ENCODE measurements at regions not wholly inside any gene's neighbourhood (a gene's known extent, or its start where the extent isn't known, plus 50 kb on each side); places are given as distances from the start of the nearest gene placed in this dataset.

DNA sequence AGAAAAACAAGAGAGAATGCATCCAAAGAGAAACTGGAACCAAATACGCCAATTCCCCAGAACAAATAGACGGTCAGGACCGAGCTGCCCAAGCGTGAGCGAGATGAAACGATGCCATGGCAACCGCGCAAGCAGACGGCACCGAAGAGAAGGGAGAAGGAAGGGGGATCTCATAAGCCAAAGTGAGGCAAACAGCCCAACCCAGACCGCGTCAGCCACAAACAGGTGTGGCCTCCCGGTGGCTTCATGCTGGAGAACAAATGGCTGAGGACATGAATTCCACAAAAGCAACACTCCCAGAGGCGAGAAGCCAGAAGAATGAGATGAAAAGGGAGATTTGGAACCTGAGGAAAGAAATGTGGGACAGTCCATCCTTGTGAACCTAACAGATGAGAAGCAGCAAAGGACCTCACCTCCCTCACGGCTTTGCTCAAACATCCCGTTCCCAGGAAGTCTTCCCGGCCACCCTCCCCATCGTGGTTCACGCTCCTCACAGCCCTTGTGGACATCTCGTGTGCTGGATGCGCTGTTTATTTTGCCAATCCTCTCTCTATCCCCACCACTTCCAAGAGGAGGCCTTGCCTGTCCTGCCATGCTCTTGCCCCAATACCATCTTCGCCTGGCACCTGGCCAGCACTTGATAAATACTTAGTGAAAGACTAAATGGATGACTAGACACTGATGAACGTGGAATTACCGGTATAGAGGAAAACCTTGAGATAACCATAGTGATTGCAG, 89.1 kb upstream of the RTL6 start:
- TF ChIP-seq, protein P1, sequence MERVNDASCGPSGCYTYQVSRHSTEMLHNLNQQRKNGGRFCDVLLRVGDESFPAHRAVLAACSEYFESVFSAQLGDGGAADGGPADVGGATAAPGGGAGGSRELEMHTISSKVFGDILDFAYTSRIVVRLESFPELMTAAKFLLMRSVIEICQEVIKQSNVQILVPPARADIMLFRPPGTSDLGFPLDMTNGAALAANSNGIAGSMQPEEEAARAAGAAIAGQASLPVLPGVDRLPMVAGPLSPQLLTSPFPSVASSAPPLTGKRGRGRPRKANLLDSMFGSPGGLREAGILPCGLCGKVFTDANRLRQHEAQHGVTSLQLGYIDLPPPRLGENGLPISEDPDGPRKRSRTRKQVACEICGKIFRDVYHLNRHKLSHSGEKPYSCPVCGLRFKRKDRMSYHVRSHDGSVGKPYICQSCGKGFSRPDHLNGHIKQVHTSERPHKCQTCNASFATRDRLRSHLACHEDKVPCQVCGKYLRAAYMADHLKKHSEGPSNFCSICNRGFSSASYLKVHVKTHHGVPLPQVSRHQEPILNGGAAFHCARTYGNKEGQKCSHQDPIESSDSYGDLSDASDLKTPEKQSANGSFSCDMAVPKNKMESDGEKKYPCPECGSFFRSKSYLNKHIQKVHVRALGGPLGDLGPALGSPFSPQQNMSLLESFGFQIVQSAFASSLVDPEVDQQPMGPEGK (CRISPR knock-in tag; IDR thresholded peaks at IDR 0.05; ENCODE audit: borderline replicate concordance): no peak
- TF ChIP-seq ZFP30 (CRISPR knock-in tag; IDR thresholded peaks at IDR 0.05): peak; percentile 65; the same call in 1 of the 2 replicates
- TF ChIP-seq, protein P2, sequence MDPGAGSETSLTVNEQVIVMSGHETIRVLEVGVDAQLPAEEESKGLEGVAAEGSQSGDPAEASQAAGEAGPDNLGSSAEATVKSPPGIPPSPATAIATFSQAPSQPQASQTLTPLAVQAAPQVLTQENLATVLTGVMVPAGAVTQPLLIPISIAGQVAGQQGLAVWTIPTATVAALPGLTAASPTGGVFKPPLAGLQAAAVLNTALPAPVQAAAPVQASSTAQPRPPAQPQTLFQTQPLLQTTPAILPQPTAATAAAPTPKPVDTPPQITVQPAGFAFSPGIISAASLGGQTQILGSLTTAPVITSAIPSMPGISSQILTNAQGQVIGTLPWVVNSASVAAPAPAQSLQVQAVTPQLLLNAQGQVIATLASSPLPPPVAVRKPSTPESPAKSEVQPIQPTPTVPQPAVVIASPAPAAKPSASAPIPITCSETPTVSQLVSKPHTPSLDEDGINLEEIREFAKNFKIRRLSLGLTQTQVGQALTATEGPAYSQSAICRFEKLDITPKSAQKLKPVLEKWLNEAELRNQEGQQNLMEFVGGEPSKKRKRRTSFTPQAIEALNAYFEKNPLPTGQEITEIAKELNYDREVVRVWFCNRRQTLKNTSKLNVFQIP (CRISPR knock-in tag; IDR thresholded peaks at IDR 0.05; ENCODE audit: borderline replicate concordance, low read depth): no peak
- ATAC-seq: no peak

DNA sequence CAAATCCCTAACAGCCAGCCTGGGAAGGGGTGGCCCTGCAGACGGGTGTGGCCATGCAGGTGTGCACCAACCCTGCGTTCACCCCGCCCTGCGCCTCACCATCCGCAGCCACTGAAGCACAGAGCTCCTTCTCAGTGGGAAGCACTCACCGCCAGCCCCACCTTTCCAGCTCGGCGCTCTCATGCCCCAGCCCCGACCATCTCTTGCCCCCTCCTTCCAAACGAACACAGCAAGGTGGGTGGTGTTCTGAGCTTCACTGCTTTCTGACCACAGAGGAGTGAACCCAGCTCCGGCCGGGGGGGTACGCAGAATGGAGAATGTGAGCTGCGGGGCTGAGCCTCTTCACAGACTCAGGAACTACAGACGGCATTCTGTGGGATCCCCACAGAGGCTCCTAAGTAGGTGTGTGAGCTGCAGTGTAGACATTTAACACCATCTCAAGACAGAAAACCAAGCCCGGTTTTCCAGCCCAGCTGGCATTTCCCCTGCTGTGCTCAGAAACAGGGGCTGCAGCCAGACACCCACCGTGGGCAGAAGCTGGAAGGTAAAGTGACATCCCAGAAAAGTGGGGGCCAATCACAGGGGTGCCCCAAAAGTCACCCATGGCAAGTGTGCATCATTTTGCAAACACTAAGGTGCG, 88.4 kb upstream of the RTL6 start:
- ATAC-seq: no peak
- TF ChIP-seq ISL1 (CRISPR knock-in tag; IDR thresholded peaks at IDR 0.05) (no peak), OSR1 (CRISPR knock-in tag; IDR thresholded peaks at IDR 0.05) (no peak), ZNF8 (CRISPR knock-in tag; IDR thresholded peaks at IDR 0.05) (no peak), CSDC2 (CRISPR knock-in tag; IDR thresholded peaks at IDR 0.05) (no peak), ZFP3 (CRISPR knock-in tag; IDR thresholded peaks at IDR 0.05) (no peak), SNAI2 (CRISPR knock-in tag; IDR thresholded peaks at IDR 0.05) (no peak), ZFP30 (CRISPR knock-in tag; IDR thresholded peaks at IDR 0.05) (no peak), ZNF565 (CRISPR knock-in tag; conservative IDR thresholded peaks at IDR 0.05; ENCODE audit: low read depth) (no peak), ZNF70 (CRISPR knock-in tag; IDR thresholded peaks at IDR 0.05) (no peak), ESRRG (CRISPR knock-in tag; IDR thresholded peaks at IDR 0.05) (no peak), GLIS3 (CRISPR knock-in tag; IDR thresholded peaks at IDR 0.05) (no peak), ZC3H10 (CRISPR knock-in tag; IDR thresholded peaks at IDR 0.05) (no peak), PPARA (CRISPR knock-in tag; IDR thresholded peaks at IDR 0.05; ENCODE audit: borderline replicate concordance) (no peak), RARB (CRISPR knock-in tag; IDR thresholded peaks at IDR 0.05) (no peak), TOX (CRISPR knock-in tag; IDR thresholded peaks at IDR 0.05; ENCODE audit: borderline replicate concordance) (no peak)
- TF ChIP-seq, protein P3, sequence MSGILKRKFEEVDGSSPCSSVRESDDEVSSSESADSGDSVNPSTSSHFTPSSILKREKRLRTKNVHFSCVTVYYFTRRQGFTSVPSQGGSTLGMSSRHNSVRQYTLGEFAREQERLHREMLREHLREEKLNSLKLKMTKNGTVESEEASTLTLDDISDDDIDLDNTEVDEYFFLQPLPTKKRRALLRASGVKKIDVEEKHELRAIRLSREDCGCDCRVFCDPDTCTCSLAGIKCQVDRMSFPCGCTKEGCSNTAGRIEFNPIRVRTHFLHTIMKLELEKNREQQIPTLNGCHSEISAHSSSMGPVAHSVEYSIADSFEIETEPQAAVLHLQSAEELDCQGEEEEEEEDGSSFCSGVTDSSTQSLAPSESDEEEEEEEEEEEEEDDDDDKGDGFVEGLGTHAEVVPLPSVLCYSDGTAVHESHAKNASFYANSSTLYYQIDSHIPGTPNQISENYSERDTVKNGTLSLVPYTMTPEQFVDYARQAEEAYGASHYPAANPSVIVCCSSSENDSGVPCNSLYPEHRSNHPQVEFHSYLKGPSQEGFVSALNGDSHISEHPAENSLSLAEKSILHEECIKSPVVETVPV (CRISPR knock-in tag; IDR thresholded peaks at IDR 0.05): no peak
- TF ChIP-seq, protein P1 (CRISPR knock-in tag; IDR thresholded peaks at IDR 0.05; ENCODE audit: borderline replicate concordance): no peak
- TF ChIP-seq, protein P4, sequence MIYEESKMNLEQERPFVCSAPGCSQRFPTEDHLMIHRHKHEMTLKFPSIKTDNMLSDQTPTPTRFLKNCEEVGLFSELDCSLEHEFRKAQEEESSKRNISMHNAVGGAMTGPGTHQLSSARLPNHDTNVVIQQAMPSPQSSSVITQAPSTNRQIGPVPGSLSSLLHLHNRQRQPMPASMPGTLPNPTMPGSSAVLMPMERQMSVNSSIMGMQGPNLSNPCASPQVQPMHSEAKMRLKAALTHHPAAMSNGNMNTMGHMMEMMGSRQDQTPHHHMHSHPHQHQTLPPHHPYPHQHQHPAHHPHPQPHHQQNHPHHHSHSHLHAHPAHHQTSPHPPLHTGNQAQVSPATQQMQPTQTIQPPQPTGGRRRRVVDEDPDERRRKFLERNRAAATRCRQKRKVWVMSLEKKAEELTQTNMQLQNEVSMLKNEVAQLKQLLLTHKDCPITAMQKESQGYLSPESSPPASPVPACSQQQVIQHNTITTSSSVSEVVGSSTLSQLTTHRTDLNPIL (CRISPR knock-in tag; IDR thresholded peaks at IDR 0.05; ENCODE audit: low read depth): no peak
- TF ChIP-seq, protein P5, sequence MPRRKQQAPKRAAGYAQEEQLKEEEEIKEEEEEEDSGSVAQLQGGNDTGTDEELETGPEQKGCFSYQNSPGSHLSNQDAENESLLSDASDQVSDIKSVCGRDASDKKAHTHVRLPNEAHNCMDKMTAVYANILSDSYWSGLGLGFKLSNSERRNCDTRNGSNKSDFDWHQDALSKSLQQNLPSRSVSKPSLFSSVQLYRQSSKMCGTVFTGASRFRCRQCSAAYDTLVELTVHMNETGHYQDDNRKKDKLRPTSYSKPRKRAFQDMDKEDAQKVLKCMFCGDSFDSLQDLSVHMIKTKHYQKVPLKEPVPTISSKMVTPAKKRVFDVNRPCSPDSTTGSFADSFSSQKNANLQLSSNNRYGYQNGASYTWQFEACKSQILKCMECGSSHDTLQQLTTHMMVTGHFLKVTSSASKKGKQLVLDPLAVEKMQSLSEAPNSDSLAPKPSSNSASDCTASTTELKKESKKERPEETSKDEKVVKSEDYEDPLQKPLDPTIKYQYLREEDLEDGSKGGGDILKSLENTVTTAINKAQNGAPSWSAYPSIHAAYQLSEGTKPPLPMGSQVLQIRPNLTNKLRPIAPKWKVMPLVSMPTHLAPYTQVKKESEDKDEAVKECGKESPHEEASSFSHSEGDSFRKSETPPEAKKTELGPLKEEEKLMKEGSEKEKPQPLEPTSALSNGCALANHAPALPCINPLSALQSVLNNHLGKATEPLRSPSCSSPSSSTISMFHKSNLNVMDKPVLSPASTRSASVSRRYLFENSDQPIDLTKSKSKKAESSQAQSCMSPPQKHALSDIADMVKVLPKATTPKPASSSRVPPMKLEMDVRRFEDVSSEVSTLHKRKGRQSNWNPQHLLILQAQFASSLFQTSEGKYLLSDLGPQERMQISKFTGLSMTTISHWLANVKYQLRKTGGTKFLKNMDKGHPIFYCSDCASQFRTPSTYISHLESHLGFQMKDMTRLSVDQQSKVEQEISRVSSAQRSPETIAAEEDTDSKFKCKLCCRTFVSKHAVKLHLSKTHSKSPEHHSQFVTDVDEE (CRISPR knock-in tag; IDR thresholded peaks at IDR 0.05): no peak
- TF ChIP-seq, protein P2 (CRISPR knock-in tag; IDR thresholded peaks at IDR 0.05; ENCODE audit: borderline replicate concordance, low read depth): no peak
